Suprapubic skin (tissue), 4 donors: ENCODE measurements at regions not wholly inside any gene's neighbourhood (a gene's known extent, or its start where the extent isn't known, plus 50 kb on each side); places are given as distances from the start of the nearest gene placed in this dataset.

Experiments used
- DNase-seq, 2 donors: peaks; one replicate each; pipeline ENCODE4 v3.0.0-alpha.2; 2019; ENCODE audit warnings: low spot score in 2 of 2
- H3K27ac ChIP-seq: fragments of 200-600 bp; sonication (generic); one replicate; pipeline ENCODE4 v1.5.1; 2019
- H3K27me3 ChIP-seq: fragments of 200-600 bp; sonication (generic); one replicate; pipeline ENCODE4 v1.5.1; 2019
- H3K36me3 ChIP-seq: fragments of 200-600 bp; sonication (generic); one replicate; pipeline ENCODE4 v1.5.1; 2019
- H3K4me1 ChIP-seq: fragments of 200-600 bp; sonication (generic); one replicate; pipeline ENCODE4 v1.5.1; 2019
- H3K4me3 ChIP-seq: fragments of 200-600 bp; sonication (generic); one replicate; pipeline ENCODE4 v1.5.1; 2019; ENCODE audit warnings: mild to moderate bottlenecking
- H3K9me3 ChIP-seq: fragments of 200-600 bp; sonication (generic); one replicate; pipeline ENCODE4 v1.5.1; 2019
- EP300 ChIP-seq: sonication (generic); formaldehyde crosslinking; IDR thresholded peaks from one replicate; pipeline ENCODE4 v1.6.1; 2017; ENCODE audit warnings: antibody characterized with exemption
- POLR2A ChIP-seq, 2 donors: fragments of 450-650 bp; IDR thresholded peaks; one replicate each; pipeline ENCODE4 v1.6.1; 2017; ENCODE audit warnings: antibody characterized with exemption in 2 of 2, mild to moderate bottlenecking in 2 of 2, moderate library complexity in 2 of 2
- POLR2AphosphoS5 ChIP-seq, 3 donors: sonication (generic); formaldehyde crosslinking; IDR thresholded peaks; one replicate each; pipeline ENCODE4 v1.6.1; 2017; ENCODE audit warnings: antibody characterized with exemption in 3 of 3
- WGBS: methylation state at CpG from one replicate; pipeline ENCODE4 v1.1.5; 2018; 5-methylcytosine and 5-hydroxymethylcytosine counted together
- TF ChIP-seq, protein P1 (sequence below), 2 donors: fragments of 200-600 bp in 1 of 2; fragments of 450-650 bp in 1 of 2; sonication (generic) in 1 of 2; IDR thresholded peaks; one replicate each; pipeline ENCODE4 v1.5.1; 2016 to 2019; ENCODE audit warnings: antibody characterized with exemption in 2 of 2, mild to moderate bottlenecking in 1 of 2, moderate library complexity in 1 of 2

DNA sequence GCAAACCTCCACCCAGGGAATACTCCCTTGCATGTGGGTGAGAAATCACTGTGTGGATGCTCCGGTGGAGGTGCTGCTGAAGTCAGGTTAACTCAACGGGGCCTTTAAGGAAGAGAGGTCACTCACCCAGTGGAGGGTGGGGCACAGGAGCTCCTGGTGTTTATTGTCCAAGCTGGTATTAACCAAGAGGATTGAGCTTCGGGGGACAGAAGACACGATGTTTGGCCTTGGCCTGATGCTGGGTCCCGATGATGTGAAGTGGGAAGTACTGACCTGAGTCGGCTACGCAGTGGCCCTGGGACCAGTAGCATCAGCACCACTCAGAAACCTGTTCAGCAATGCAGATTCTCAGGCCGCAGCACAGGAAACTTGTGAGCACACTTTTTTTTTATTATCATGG is 85.7 kb upstream of the WASF3 start:
- 90% methylated on average over 8 of the region's 8 CpGs for WGBS
- Histone ChIP-seq H3K27me3 (no peaks in the 10 kb centered on the region), H3K9me3 (no peaks in the 10 kb centered on the region), H3K4me3 (no peak overlapping the region), H3K36me3 (no peaks in the 10 kb centered on the region), H3K4me1 (peaks cover 19% of the 10 kb centered on the region), H3K27ac (no peak overlapping the region)
- TF ChIP-seq POLR2AphosphoS5 (IDR thresholded peaks at IDR 0.05) (no peak), POLR2A (IDR thresholded peaks at IDR 0.05) (no peak), EP300 (no peak)
- DNase-seq, result no peak

DNA sequence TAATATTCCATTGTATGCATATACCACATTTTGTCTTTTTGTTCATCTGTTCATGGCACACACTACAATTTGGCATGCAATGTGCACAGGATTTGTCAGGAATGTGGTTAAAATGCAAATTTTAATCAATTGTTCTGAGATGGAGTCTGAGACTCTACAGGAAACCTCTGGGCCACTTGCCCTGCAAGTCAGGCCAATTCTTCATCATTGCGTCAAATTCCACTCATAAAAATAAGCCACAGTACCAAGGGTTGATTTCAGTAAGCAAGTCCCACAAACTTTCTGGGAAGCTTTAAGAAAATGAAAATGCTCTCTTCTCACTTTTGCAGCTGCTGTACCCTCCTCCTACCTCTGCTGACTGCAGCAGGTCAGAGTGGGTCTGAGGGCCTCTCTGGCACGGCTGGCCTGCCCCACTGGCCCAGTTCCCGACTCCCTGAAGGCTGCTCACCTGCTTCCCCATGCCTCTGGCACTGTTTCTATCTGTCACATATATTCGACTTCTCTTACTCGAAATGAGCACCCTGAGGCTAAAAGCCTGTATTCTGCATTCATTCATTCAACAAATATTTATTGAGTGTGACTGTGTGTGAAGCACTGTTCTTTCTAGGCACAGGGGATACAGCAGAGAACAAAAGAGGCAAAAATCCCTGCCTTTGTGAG is 83.8 kb upstream of the WASF3 start:
- Histone ChIP-seq H3K27ac (no peak overlapping the region), H3K36me3 (no peaks in the 10 kb centered on the region), H3K9me3 (no peaks in the 10 kb centered on the region), H3K4me3 (no peak overlapping the region), H3K4me1 (peaks cover 20% of the 10 kb centered on the region), H3K27me3 (no peaks in the 10 kb centered on the region)
- DNase-seq, result no peak
- WGBS, result 41% methylated on average over 5 of the region's 5 CpGs
- TF ChIP-seq, protein P1, sequence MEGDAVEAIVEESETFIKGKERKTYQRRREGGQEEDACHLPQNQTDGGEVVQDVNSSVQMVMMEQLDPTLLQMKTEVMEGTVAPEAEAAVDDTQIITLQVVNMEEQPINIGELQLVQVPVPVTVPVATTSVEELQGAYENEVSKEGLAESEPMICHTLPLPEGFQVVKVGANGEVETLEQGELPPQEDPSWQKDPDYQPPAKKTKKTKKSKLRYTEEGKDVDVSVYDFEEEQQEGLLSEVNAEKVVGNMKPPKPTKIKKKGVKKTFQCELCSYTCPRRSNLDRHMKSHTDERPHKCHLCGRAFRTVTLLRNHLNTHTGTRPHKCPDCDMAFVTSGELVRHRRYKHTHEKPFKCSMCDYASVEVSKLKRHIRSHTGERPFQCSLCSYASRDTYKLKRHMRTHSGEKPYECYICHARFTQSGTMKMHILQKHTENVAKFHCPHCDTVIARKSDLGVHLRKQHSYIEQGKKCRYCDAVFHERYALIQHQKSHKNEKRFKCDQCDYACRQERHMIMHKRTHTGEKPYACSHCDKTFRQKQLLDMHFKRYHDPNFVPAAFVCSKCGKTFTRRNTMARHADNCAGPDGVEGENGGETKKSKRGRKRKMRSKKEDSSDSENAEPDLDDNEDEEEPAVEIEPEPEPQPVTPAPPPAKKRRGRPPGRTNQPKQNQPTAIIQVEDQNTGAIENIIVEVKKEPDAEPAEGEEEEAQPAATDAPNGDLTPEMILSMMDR (IDR thresholded peaks at IDR 0.05), result no peak
- TF ChIP-seq POLR2A (IDR thresholded peaks at IDR 0.05), result no peak
- no peak for TF ChIP-seq POLR2AphosphoS5 (IDR thresholded peaks at IDR 0.05)
- TF ChIP-seq EP300, result no peak

DNA sequence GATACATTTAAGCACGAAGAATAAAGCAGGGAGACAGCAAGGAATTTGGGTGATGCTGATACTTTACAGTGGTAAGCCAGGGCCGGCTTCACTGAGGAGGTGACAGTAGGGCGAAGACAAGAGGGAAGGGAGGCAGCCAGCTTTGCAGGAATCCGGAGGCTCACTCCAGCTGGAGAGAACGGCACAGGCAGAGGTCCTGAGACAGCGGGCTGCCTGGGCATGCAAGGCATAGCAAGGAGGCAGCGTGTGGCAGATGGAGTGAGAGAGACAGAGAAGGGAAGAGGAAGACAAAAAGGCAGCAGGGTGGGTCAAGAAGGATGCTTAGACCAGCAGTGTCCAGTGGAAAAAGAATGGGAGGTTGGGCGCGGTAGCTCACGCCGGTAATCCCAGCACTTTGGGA is 83.2 kb upstream of the WASF3 start:
- DNase-seq, result no peak
- H3K4me1 ChIP-seq, result peaks cover 20% of the 10 kb centered on the region
- H3K36me3 ChIP-seq, result no peaks in the 10 kb centered on the region
- WGBS, result 67% methylated on average over 11 of the region's 11 CpGs
- H3K27me3 ChIP-seq, result no peaks in the 10 kb centered on the region
- no peak overlapping the region for H3K27ac ChIP-seq
- no peaks in the 10 kb centered on the region for H3K9me3 ChIP-seq
- TF ChIP-seq, protein P1 (IDR thresholded peaks at IDR 0.05), result no peak
- TF ChIP-seq POLR2AphosphoS5 (IDR thresholded peaks at IDR 0.05), result no peak
- no peak for TF ChIP-seq EP300
- TF ChIP-seq POLR2A (IDR thresholded peaks at IDR 0.05), result no peak
- H3K4me3 ChIP-seq, result no peak overlapping the region

DNA sequence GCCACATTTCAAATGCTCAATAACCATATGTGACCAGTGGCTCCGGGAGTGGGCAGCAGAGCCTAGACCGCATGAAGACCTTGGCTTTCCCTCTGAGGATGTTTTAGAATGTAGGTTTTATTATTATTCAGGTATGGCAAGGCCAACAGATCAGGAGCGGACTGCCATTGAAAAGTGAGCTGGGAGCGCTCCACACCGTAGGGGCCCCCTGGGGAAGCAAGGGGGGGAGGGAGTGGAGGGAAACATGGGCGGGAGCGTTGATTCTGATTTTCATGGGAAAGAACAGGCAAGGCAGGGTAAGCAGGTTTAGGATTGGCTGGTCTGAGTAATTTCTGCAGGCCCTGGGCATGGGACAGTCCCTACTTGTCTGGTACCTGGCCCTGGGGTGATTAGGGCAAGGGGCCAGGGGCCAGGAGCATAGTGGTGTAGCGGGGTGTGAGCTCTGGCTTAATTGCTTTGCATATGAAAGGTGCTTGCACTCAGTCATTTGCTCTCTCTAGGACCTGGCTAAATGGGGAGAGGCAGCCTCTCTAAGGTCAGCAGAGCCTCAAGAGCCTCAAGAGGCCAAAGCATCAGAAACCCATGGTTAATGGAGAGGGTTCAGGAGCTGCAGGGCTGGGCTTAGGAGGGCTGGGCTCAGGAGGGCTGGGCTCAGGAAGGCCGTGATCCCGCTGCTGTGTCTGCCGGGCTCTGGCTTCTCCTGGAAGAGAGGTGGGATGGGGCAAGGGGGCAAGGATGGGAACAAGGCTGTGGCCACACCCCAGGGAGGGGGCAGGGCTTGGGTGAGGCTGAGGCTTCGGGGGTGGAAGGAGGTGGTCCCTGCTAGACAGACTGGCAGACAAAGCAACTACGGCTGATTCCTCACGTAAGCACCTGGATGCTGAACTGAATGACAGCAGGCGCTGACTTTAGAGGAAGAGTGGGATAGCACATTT is 82.0 kb upstream of the WASF3 start:
- H3K9me3 ChIP-seq, result no peaks in the 10 kb centered on the region

DNA sequence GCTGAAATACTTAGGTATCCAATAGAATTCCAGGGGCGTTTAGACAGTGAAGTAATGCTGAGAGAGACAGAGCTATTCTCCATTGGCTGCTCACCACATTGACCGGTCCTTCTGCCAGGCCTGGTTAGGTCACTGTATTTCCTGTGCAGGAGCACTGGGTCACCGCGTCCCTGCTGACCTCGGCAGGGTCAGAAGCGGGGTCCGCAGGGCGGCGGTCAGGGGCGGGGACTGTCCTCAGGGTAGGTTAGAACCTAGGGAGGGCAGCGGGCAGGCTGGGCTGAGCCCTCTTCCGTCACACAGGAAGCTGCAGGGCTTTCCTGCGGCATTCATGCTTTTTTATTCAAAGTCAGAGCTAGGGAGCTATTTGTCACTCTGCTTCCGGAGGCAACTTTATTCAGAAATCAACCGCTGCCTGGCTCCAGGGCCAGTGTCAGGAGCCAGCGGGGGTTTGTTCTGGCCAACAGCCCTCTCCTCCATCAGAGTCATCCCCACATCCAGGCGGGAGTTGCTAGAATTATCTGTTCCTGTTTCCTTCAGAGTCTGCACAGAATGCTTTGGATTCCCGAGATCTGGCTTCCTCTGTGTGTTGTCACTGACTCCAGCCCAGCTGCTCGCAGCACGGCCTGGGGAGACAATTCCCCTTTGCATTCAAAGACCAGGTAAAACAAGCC is 81.2 kb upstream of the WASF3 start:
- Histone ChIP-seq H3K4me1 (peaks cover 20% of the 10 kb centered on the region), H3K27ac (peak overlapping the region; percentile 52), H3K27me3 (no peaks in the 10 kb centered on the region), H3K4me3 (peak overlapping the region; percentile 21), H3K36me3 (no peaks in the 10 kb centered on the region), H3K9me3 (no peaks in the 10 kb centered on the region)
- WGBS, result no CpG with 5 or more reads among the region's 20 CpGs
- no peak for DNase-seq
- TF ChIP-seq POLR2AphosphoS5 (IDR thresholded peaks at IDR 0.05) (no peak), POLR2A (IDR thresholded peaks at IDR 0.05) (no peak), EP300 (no peak)
- TF ChIP-seq, protein P1 (IDR thresholded peaks at IDR 0.05), result no peak

More for the DNA sequence above, 82.0 kb upstream of the WASF3 start:
- Histone ChIP-seq H3K27me3 (no peaks in the 10 kb centered on the region), H3K36me3 (no peaks in the 10 kb centered on the region), H3K4me3 (peak overlapping the region; percentile 21), H3K4me1 (peaks cover 20% of the 10 kb centered on the region), H3K27ac (peak overlapping the region; percentile 52)
- TF ChIP-seq POLR2AphosphoS5 (IDR thresholded peaks at IDR 0.05) (no peak), POLR2A (IDR thresholded peaks at IDR 0.05) (no peak)
- TF ChIP-seq, protein P1 (IDR thresholded peaks at IDR 0.05), result no peak
- 50% methylated on average over 8 of the region's 15 CpGs for WGBS
- DNase-seq, result no peak
